Endothelial cell (in vitro differentiated cells): ENCODE measurements at regions not wholly inside any gene's neighbourhood (a gene's known extent, or its start where the extent isn't known, plus 50 kb on each side); places are given as distances from the start of the nearest gene placed in this dataset.

Experiments used
- DNase-seq: peaks from one replicate; pipeline ENCODE4 v3.0.0; 2021; ENCODE audit warnings: low spot score
- H3K27ac Mint-ChIP-seq: one replicate; pipeline ENCODE4 v1.8.0; 2021; ENCODE audit warnings: mixed read lengths, inconsistent platforms; ENCODE audit not compliant: unreplicated experiment
- H3K27me3 Mint-ChIP-seq: one replicate; pipeline ENCODE4 v1.8.0; 2021; ENCODE audit warnings: mild to moderate bottlenecking, moderate library complexity, mixed read lengths, inconsistent platforms; ENCODE audit not compliant: unreplicated experiment
- H3K36me3 Mint-ChIP-seq: one replicate; pipeline ENCODE4 v1.8.0; 2021; ENCODE audit warnings: mild to moderate bottlenecking, low read depth, mixed read lengths, inconsistent platforms; ENCODE audit not compliant: unreplicated experiment
- H3K4me1 Mint-ChIP-seq: one replicate; pipeline ENCODE4 v1.8.0; 2021; ENCODE audit warnings: mild to moderate bottlenecking, mixed read lengths, inconsistent platforms; ENCODE audit not compliant: unreplicated experiment
- H3K4me3 Mint-ChIP-seq: one replicate; pipeline ENCODE4 v1.8.0; 2021; ENCODE audit warnings: mild to moderate bottlenecking, mixed read lengths, inconsistent platforms; ENCODE audit not compliant: unreplicated experiment
- H3K9me3 Mint-ChIP-seq: one replicate; pipeline ENCODE4 v1.8.0; 2021; ENCODE audit warnings: mixed read lengths, inconsistent platforms; ENCODE audit not compliant: unreplicated experiment
- TF ChIP-seq, protein P1 (sequence below): fragments of 200-600 bp; sonication (generic); IDR thresholded peaks from one replicate; pipeline ENCODE4 v1.5.0; 2021; ENCODE audit warnings: antibody characterized with exemption; ENCODE audit not compliant: unreplicated experiment

DNA sequence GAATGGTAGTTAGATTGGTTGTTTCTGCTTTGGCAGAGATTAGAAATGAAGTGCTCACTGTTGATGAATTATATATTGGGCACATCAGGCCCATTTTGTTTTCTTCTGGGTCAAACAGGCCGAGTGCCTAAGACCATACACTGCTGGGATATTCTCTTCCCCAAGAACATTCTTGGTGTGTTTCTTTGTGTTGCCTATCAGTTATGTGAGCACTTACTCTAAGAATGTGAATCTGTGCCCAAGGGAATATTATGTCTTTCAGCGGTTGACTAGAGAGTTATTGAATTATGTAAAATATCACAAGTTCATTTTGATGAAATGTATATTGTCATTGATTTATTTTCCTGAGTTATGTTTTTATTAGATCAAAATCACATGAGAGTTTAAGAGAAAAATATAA, 255.5 kb upstream of the SMIM30 start:
- H3K4me1 Mint-ChIP-seq = no peaks in the 10 kb centered on the region
- no peaks in the 10 kb centered on the region for H3K9me3 Mint-ChIP-seq
- no peak overlapping the region for H3K27ac Mint-ChIP-seq
- DNase-seq = no peak
- TF ChIP-seq, protein P1, sequence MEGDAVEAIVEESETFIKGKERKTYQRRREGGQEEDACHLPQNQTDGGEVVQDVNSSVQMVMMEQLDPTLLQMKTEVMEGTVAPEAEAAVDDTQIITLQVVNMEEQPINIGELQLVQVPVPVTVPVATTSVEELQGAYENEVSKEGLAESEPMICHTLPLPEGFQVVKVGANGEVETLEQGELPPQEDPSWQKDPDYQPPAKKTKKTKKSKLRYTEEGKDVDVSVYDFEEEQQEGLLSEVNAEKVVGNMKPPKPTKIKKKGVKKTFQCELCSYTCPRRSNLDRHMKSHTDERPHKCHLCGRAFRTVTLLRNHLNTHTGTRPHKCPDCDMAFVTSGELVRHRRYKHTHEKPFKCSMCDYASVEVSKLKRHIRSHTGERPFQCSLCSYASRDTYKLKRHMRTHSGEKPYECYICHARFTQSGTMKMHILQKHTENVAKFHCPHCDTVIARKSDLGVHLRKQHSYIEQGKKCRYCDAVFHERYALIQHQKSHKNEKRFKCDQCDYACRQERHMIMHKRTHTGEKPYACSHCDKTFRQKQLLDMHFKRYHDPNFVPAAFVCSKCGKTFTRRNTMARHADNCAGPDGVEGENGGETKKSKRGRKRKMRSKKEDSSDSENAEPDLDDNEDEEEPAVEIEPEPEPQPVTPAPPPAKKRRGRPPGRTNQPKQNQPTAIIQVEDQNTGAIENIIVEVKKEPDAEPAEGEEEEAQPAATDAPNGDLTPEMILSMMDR = no peak
- no peak overlapping the region for H3K4me3 Mint-ChIP-seq
- H3K36me3 Mint-ChIP-seq = no peaks in the 10 kb centered on the region
- H3K27me3 Mint-ChIP-seq = peaks cover 1% of the 10 kb centered on the region

DNA sequence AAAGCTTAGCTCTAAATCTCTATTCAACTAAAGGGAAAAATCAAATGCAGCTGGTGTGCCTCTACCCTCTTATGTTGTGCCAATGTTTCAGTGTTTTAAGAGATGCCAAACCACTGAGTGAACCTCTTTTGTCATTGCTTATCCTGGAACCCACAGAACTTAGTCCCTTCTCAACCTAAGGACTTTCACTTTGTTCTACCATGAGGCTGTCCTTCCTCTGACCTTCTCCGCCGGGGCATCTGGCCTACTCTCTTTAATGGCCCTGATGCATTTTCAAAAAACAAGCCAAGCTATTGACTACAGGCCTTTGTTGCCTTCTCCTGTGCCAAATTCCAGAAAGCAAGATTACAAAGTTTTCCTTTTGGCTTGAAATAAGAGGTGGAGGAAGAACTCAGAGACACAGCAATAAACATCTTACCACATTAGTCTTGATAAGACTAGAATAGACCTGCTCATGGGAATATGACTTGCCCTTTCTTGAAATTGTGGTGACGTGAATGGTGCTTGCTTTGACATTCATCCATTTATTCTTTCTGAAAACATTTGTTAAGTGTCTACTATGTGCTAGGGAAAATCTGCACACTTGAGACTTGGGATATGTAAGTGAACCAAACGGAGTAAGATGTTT, 253.2 kb upstream of the SMIM30 start:
- Mint-ChIP-seq H3K4me3 (no peak overlapping the region), H3K9me3 (no peaks in the 10 kb centered on the region), H3K27ac (no peak overlapping the region), H3K36me3 (no peaks in the 10 kb centered on the region), H3K27me3 (peaks cover 1% of the 10 kb centered on the region), H3K4me1 (no peaks in the 10 kb centered on the region)
- DNase-seq = no peak
- TF ChIP-seq, protein P1 = no peak

DNA sequence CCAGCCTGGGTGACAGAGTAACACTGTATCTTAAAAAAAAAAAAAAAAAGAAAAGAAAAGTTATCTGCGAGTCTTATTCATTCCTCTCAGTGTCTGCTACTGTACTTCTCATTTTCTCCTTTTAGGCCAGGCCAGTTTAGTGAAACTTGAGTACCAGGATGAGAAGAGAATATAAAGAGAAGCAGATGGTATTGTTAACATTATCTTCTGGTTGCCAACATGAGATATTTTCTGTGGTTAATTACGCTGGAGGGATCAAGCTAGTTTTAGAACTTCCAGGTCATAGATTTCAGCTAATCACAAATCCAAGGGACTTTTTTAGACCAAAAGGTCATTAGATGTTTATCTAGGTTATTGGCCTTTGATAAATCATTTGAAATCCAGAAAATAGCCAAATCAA, 252.6 kb upstream of the SMIM30 start:
- TF ChIP-seq, protein P1 = no peak
- no peak for DNase-seq
- Mint-ChIP-seq H3K9me3 (no peaks in the 10 kb centered on the region), H3K4me3 (no peak overlapping the region), H3K27me3 (peaks cover 1% of the 10 kb centered on the region), H3K4me1 (no peaks in the 10 kb centered on the region), H3K27ac (no peak overlapping the region), H3K36me3 (no peaks in the 10 kb centered on the region)

DNA sequence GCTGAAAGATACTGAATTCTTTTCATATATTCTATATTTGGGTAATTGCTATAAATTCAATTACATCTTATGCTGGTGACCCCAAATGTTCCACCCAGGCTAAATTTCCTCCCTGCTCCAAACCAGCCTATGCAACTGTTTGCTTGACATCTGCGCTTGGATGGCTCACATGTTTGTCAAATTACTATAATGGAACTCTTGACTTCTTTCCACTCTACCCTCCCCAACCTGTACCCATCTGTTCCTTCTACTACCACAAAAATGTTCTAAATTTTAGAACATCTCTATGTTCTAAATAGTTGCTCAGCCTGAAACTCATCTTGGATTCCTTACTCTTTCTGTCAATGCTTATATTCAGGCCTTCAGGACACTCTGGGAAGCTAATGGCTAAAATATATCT, 249.9 kb upstream of the SMIM30 start:
- DNase-seq = no peak
- H3K4me1 Mint-ChIP-seq = no peaks in the 10 kb centered on the region
- H3K27ac Mint-ChIP-seq = no peak overlapping the region
- no peak overlapping the region for H3K4me3 Mint-ChIP-seq
- no peaks in the 10 kb centered on the region for H3K36me3 Mint-ChIP-seq
- H3K27me3 Mint-ChIP-seq = peaks cover 1% of the 10 kb centered on the region
- TF ChIP-seq, protein P1 = no peak
- no peaks in the 10 kb centered on the region for H3K9me3 Mint-ChIP-seq

DNA sequence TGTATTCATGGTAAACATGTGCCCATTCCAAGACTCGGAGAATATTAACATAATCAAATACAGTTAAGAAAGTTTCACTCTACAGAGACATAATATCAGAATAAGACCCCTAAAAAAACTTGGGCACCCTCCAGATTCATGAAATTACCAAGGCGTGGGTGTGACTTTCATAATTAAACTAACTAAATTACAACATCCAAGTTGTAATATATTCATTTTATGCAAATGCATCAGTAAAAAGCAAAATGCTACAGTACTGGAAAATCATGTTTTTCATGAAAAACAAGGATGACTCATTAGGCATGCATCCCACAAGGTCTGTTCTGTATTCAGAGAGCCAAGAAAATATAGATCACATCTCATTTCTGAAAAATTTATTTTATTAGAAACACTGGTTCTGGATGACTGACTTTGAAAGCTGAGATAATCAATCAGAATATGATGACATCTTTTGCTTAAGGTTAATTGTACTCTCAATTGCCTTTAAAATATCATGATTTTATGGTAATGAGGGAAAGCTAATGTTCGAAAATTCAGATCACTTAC, 248.8 kb upstream of the SMIM30 start:
- TF ChIP-seq, protein P1 = no peak
- no peaks in the 10 kb centered on the region for H3K36me3 Mint-ChIP-seq
- H3K27ac Mint-ChIP-seq = no peak overlapping the region
- no peak for DNase-seq
- H3K4me1 Mint-ChIP-seq = no peaks in the 10 kb centered on the region
- no peaks in the 10 kb centered on the region for H3K9me3 Mint-ChIP-seq
- H3K27me3 Mint-ChIP-seq = peaks cover 1% of the 10 kb centered on the region
- no peak overlapping the region for H3K4me3 Mint-ChIP-seq
